GM21576 (cell line): ENCODE measurements at regions not wholly inside any gene's neighbourhood (a gene's known extent, or its start where the extent isn't known, plus 50 kb on each side); places are given as distances from the start of the nearest gene placed in this dataset.
"Not testable (repeated sequence)": the region's sequence is repeated elsewhere in the genome, so short reads cannot be mapped to it uniquely, and the experiment has no call there.

Experiments used
- ATAC-seq: cut with Tn5 transposase; IDR thresholded peaks from one replicate; pipeline ENCODE4 v1.9.1; 2021; ENCODE audit warnings: mild to moderate bottlenecking, moderate library complexity; ENCODE audit not compliant: unreplicated experiment

GRCh38 chr2:209145941-209146681 lies 277.7 kb upstream of the MAP2 start:
- ATAC-seq = no peak

DNA sequence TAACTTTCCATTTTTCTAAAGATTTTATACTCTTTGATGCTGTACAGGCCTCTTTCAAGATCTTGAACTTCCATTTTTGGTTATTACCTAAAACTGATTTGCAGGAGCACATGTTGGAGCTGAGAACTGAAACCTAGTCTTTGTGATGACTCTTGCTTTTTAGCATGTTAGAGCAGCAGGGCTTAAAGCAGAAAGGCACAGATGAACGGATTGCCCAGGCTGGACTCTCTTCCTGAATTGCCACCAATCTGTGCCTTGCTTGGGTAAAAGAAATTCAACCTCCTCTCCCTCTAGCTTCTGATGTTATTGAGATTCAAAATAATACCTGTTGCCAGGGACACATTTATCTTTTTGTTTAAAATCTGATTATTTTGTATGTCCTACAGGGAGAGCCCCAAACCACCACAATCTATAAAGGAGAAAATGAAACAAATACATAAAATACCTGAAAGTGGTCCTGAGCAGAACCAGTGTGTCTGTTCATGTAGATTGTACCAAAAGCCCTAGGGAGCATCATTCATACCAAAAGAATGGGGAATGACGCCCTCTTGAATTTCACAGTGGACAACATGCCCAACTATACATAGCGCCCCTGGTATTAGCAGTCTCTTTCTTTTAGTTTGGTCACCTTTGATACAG lies 277.0 kb upstream of the MAP2 start:
- no peak for ATAC-seq

DNA sequence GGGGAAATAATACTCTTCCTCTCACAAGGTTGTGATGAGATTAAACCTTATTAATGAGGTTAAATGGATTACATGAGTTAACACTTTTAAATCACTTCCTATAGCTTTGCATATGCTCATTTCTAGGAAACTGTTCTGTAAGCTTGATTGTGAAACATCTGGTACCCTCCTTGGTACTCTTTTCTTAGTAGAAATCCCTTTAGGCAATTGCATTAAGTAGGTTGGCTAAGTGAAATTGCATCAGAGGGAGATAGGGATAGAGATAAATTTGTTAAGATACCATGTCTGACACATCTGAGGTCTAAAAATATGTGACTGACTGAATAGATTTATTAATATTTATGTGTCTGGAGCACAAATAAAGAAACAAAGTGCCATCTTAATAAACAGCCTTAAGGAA lies 275.9 kb upstream of the MAP2 start:
- ATAC-seq = no peak

- no peak for ATAC-seq
Observed at GRCh38 chr2:209160800-209161588, 262.9 kb upstream of the MAP2 start.

DNA sequence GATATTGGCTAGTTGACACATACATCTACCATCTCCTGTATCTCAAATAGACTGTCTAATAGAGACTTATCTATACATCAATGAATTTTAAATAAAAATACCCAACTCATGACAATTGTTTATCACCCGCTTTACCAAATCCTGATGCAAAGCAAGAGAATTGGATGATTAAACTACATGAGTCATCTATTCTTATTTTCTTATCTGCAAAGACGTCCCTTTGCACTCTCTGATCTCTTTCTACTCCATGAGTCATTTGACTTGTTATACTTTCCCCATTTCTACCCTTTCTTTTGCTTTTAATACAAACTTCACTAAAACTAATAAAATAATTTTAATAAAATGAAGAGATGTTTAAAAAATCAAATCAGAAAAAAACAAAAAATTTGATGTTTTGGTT lies 261.7 kb upstream of the MAP2 start:
- ATAC-seq = no peak

DNA sequence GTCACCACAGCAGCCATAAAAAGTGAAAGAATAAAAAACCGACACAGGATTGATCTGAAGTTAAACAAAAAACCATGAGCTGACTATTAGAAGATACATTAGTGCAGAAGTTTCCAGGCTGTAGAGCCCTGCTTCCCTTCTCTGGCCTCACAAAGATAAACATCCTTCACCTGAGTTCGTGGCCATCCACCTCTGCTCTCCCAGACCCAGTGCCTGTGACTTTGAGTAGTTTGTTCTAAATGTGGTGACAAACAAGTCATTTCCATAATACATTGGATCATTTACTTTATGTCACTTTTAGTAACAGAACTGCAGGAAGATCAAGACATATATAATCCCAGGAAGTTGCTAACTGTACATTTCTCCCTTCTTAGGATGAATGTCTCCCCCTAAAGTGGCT lies 241.9 kb upstream of the MAP2 start:
- ATAC-seq = no peak

DNA sequence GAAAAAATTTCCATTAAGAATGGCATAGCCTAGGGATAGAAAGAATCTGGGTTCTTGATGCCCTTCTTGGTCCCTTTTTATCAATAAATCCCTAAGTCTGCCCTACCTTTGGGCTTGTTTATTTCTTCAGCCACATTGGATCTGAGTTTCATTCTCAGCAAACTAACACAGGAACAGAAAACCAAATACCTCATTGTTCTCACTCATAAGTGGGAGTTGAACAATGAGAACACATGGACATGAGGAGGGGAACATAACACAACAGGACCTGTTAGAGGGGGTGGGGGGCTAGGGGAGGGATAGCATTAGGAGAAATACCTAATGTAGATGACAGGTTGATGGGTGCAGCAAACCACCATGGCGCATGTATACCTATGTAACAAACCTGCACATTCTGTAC lies 237.0 kb upstream of the MAP2 start:
- ATAC-seq = not testable (repeated sequence)

- ATAC-seq = no peak
Observed at GRCh38 chr2:209189893-209190292, 234.0 kb upstream of the MAP2 start.

- no peak for ATAC-seq
Observed at GRCh38 chr2:209191139-209191538, 232.7 kb upstream of the MAP2 start.

- ATAC-seq = no peak
Observed at GRCh38 chr2:209194717-209195116, 229.1 kb upstream of the MAP2 start.

- peak; percentile 65 for ATAC-seq
Observed at GRCh38 chr2:209208211-209208610, 215.6 kb upstream of the MAP2 start.

GRCh38 chr2:209209943-209210342 lies 213.9 kb upstream of the MAP2 start:
- no peak for ATAC-seq

- ATAC-seq = no peak
Observed at GRCh38 chr2:209230560-209230959, 193.3 kb upstream of the MAP2 start.

DNA sequence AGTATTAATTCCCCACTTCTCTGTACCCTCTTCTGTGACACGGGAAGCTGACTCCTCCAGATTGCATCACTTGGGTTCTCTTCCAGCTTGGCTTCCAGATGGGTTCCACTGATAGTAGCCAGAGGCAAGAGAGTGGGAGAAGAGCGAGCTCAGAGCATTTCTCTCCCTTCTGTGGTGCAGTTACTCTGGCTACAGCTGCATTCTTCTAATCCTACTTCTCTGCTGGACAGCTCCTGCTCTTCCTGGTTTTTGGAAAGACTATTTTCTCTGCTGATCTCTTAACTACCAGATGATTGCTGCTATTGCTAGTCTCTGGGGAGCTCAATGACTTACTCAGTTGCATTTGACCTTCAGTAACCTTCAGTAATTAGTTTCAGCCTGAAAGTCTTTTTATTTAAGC lies 187.5 kb upstream of the MAP2 start:
- no peak for ATAC-seq

- no peak for ATAC-seq
Observed at GRCh38 chr2:209238765-209239584, 184.9 kb upstream of the MAP2 start.

GRCh38 chr2:209239585-209239938 lies 184.3 kb upstream of the MAP2 start:
- no peak for ATAC-seq

- no peak for ATAC-seq
Observed at GRCh38 chr2:209240204-209240603, 183.6 kb upstream of the MAP2 start.

DNA sequence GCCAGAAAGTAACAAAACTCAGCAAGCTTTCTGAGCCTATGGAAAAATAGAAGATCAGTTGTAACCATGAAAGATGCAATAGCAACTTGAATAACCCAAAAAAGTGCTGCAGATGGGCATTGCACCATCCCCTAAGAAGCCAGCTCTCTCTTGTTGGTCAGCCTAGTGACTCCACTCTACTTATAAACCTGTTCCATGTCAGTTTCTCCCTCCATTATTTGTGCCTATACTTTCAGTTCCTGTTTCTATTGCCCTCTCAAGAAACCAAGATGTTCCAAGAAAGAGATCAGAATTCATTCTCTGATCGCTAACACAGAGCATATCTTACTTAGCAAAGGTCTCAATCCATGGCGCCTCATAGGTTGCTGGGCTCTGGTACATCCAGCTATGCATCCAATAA lies 170.3 kb upstream of the MAP2 start:
- no peak for ATAC-seq

DNA sequence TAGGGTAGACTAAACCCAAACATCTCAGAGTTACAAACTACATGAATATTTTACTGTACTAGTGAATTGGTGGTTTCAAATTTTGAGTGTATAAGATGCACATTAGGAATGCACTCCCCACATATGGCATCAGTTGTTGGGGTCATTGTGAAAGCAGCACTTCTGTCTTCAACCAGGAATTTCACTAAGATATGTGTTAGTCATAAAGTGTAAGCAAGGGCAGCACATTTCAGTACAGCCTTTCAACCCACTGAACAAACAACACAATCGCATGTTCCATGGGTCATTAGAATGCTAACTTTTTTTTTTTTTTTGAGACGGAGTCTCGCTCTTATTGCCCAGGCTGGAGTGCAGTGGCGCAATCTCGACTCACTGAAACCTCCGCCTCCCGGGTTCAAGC lies 164.1 kb upstream of the MAP2 start:
- no peak for ATAC-seq

GRCh38 chr2:209260281-209260680 lies 163.6 kb upstream of the MAP2 start:
- ATAC-seq = no peak

DNA sequence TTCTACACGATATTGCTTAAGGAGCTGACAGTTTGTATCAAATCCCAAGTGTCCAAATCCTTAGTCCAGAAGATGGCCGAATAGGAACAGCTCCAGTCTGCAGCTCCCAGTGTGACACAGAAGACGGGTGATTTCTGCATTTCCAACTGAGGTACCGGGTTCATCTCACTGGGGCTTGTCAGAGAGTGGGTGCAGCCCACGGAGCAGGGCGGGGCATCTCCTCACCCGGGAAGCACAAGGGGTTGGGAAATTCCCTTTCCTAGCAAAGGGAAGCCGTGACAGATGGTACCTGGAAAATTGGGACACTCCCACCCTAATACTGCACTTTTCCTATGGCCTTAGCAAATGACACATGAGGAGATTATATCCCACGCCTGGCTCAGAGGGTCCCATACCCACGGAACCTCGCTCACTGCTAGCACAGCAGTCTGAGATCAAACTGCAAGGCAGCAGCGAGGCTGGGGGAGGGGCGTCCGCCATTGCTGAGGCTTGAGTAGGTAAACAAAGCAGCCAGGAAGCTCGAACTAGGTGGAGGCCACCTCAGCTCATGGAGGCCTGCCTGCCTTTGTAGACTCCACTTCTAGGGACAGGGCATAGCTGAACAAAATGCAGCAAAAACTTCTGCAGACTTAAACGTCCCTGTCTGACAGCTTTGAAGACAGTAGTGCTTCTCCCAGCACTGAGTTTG lies 162.3 kb upstream of the MAP2 start:
- not testable (repeated sequence) for ATAC-seq
